K562 (cell line): ENCODE measurements at regions not wholly inside any gene's neighbourhood (a gene's known extent, or its start where the extent isn't known, plus 50 kb on each side); places are given as distances from the start of the nearest gene placed in this dataset.

Source experiments
- ATAC-seq: fragments of 200-7000 bp; cut with Tn5 transposase; 3 replicates; pipeline ENCODE4 v1.9.1; 2020; ENCODE audit warnings: moderate library complexity
- BruUV-seq: library from RNA; stranded (reverse); fragments of 400-500 nt; replicated peaks from 2 replicates; lab custom pipeline; 2021; lab: Mats Ljungman, UMichigan
- CTCF ChIA-PET: fragments of 300-600 bp; formaldehyde crosslinking; extraction: SDS; loops from one replicate; lab custom pipeline; 2021; ENCODE audit warnings: low intra/inter-chr PET ratio; lab: Yijun Ruan, JAX
- POLR2A ChIA-PET: fragments of 300-600, 350-650 bp; sonication (Branson Sonifier 250); formaldehyde crosslinking; extraction: SDS; loops from one replicate; lab custom pipeline; 2021; ENCODE audit warnings: antibody characterized with exemption, inconsistent platforms; lab: Yijun Ruan, JAX
- DNase-seq, 4 experiments: peaks; one replicate each; pipeline versions ENCODE4 v3.0.0 to v3.0.0-alpha.2; 2011 to 2018; ENCODE audit warnings: low spot score in 3 of 4, mixed read lengths in 3 of 4; ENCODE audit errors: extremely low read depth in 1 of 4
- FAIRE-seq: peaks from 2 replicates; lab custom pipeline; 2011; peaks lifted over from hg19 to GRCh38; lab: Jason Lieb, UNC
- H2AFZ ChIP-seq: 2 replicates; pipeline ENCODE4 v1.6.0; 2011; ENCODE audit warnings: low read depth, low read length, control low read depth, inconsistent platforms
- H3K27ac ChIP-seq: fragments of 200-600 bp; 3 replicates; pipeline ENCODE4 v1.8.0; 2011; ENCODE audit warnings: low read depth, mild to moderate bottlenecking, control low read depth, inconsistent platforms, low read length, moderate library complexity, mixed read lengths; ENCODE audit errors: extremely low read depth
- H3K27me3 ChIP-seq, 2 experiments: fragments of 300-600 bp in 1 of 2; 2 replicates in 1 of 2; 3 replicates in 1 of 2; pipeline versions ENCODE4 v1.6.0 to v1.8.0; 2011; ENCODE audit warnings: inconsistent platforms in 2 of 2, low read length in 2 of 2, mild to moderate bottlenecking in 1 of 2, mixed read lengths in 1 of 2, moderate library complexity in 1 of 2; ENCODE audit not compliant: control insufficient read depth in 2 of 2, insufficient read depth in 2 of 2
- H3K36me3 ChIP-seq: fragments of 300-600 bp; 3 replicates; pipeline ENCODE4 v1.8.0; 2011; ENCODE audit warnings: mild to moderate bottlenecking, low read length, inconsistent platforms; ENCODE audit not compliant: control insufficient read depth, insufficient read depth
- H3K4me1 ChIP-seq, 2 experiments: fragments of 200-600 bp in 1 of 2; replicated peaks in 1 of 2; 2 replicates in 1 of 2; 3 replicates in 1 of 2; pipeline versions ENCODE4 v1.5.1 to v1.8.0; 2011; ENCODE audit warnings: inconsistent platforms in 2 of 2, low read length in 2 of 2, mild to moderate bottlenecking in 1 of 2, mixed read lengths in 1 of 2, moderate library complexity in 1 of 2; ENCODE audit not compliant: control insufficient read depth in 2 of 2, insufficient read depth in 2 of 2
- H3K4me2 ChIP-seq: 2 replicates; pipeline ENCODE4 v1.6.1; 2011; ENCODE audit warnings: low read length, control low read depth, inconsistent platforms, mixed read lengths; ENCODE audit not compliant: insufficient read depth
- H3K4me3 ChIP-seq: fragments of 200-600 bp; sonication (generic), shearing (Covaris generic); 2 replicates; pipeline ENCODE4 v1.5.1; 2016; ENCODE audit warnings: control low read depth, inconsistent platforms
- H3K79me2 ChIP-seq: fragments of 200-600 bp; 3 replicates; pipeline ENCODE4 v1.8.0; 2011; ENCODE audit warnings: low read length, inconsistent platforms; ENCODE audit not compliant: control insufficient read depth, insufficient read depth
- H3K9ac ChIP-seq, 2 experiments: 2 replicates each; pipeline versions ENCODE4 v1.6.0 to v1.6.1; 2011; ENCODE audit warnings: low read depth in 2 of 2, low read length in 2 of 2, control low read depth in 1 of 2, inconsistent platforms in 1 of 2, mild to moderate bottlenecking in 1 of 2, mixed read lengths in 1 of 2; ENCODE audit not compliant: insufficient read depth in 1 of 2
- H3K9me1 ChIP-seq: one replicate; pipeline ENCODE4 v1.6.0; 2011; ENCODE audit warnings: inconsistent platforms, mild to moderate bottlenecking, low read length, moderate library complexity; ENCODE audit not compliant: control insufficient read depth, insufficient read depth
- H3K9me3 ChIP-seq: replicated peaks from 2 replicates; pipeline ENCODE4 v1.5.1; 2011; ENCODE audit warnings: low read depth, low read length, inconsistent platforms; ENCODE audit not compliant: control insufficient read depth, insufficient read depth
- H4K20me1 ChIP-seq: replicated peaks from 2 replicates; pipeline ENCODE4 v1.6.1; 2011; ENCODE audit warnings: low read length, inconsistent platforms, mixed read lengths; ENCODE audit not compliant: control insufficient read depth, insufficient read depth
- SRF ChIP-seq, 2 experiments: fragments of 250-450, 450-650 bp in 1 of 2; sonication (Bioruptor Pico) in 1 of 2; sonication (generic) in 1 of 2; formaldehyde crosslinking; IDR thresholded peaks; 2 replicates each; pipeline versions ENCODE4 v1.5.0 to v1.5.1; 2020 to 2022; ENCODE audit warnings: mild to moderate bottlenecking in 1 of 2, missing genetic modification reagents in 1 of 2
- U2AF1 ChIP-seq: fragments of 200-400 bp; formaldehyde crosslinking; optimal IDR thresholded peaks from 2 replicates; pipeline ENCODE3; 2017; ENCODE audit warnings: mild to moderate bottlenecking, low read depth, low read length, moderate library complexity
- WGBS: fragments of 100-300 bp; shearing (Covaris generic); methylation state at CpG from one replicate; pipeline ENCODE4 v1.1.6; 2016; ENCODE audit warnings: low coverage, mixed read lengths; ENCODE audit not compliant: insufficient coverage; ENCODE audit errors: missing lambda C conversion rate; 5-methylcytosine and 5-hydroxymethylcytosine counted together
- in situ Hi-C: fragments of 300-500 bp; cut with MboI; formaldehyde crosslinking; loops from 4 replicates; pipeline ENCODE4 v1.15.0; 2018; ENCODE audit warnings: inconsistent platforms, mixed read lengths
- intact Hi-C: fragments of 100-400 bp; cut with micrococcal nuclease; formaldehyde crosslinking; loops from 2 replicates; pipeline ENCODE4 v1.14.2; 2022
- TF ChIP-seq, protein P1 (sequence below): fragments of 250-450 bp; sonication (Bioruptor Pico); IDR thresholded peaks from 2 replicates; pipeline ENCODE4 v1.8.0; 2021; ENCODE audit warnings: moderate library complexity, mild to moderate bottlenecking, inconsistent platforms

DNA sequence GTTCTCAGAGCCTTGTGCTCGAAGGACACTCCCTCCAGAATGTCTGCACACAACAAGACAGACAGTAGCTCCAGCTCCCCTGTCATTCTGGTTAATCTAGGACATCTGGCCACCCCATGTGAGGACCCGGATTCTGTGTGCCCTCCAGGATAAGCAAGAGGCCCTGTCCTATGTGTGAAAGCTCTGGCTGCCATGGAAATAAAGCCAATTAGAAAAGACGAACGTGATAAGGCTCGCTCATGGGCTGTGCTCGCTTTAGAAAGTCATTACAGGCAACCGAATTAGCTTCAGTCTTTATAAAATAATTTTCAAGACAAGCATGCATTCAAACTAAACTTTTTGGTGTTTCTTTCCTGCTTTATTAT is 263.4 kb downstream of the INHBA start:
- TF ChIP-seq, protein P1, sequence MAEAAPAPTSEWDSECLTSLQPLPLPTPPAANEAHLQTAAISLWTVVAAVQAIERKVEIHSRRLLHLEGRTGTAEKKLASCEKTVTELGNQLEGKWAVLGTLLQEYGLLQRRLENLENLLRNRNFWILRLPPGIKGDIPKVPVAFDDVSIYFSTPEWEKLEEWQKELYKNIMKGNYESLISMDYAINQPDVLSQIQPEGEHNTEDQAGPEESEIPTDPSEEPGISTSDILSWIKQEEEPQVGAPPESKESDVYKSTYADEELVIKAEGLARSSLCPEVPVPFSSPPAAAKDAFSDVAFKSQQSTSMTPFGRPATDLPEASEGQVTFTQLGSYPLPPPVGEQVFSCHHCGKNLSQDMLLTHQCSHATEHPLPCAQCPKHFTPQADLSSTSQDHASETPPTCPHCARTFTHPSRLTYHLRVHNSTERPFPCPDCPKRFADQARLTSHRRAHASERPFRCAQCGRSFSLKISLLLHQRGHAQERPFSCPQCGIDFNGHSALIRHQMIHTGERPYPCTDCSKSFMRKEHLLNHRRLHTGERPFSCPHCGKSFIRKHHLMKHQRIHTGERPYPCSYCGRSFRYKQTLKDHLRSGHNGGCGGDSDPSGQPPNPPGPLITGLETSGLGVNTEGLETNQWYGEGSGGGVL (CRISPR knock-in tag): no peak
- TF ChIP-seq SRF (CRISPR knock-in tag; IDR thresholded peaks at IDR 0.05): no peak
- no peak for TF ChIP-seq U2AF1
- Histone ChIP-seq H3K27me3 (no peaks in the 10 kb centered on the region), H3K79me2 (no peaks in the 10 kb centered on the region), H3K9ac (no peak overlapping the region), H4K20me1 (no peaks in the 10 kb centered on the region), H3K4me3 (no peak overlapping the region), H3K4me2 (no peak overlapping the region), H2AFZ (no peak overlapping the region), H3K9me1 (no peaks in the 10 kb centered on the region), H3K36me3 (no peaks in the 10 kb centered on the region), H3K9me3 (no peaks in the 10 kb centered on the region; the same call in 1 of the 2 replicates), H3K27ac (no peak overlapping the region), H3K4me1 (no peaks in the 10 kb centered on the region)
- POLR2A ChIA-PET: no interaction called here
- in situ Hi-C loops (no loop called here), intact Hi-C loops (no loop called here)
- FAIRE-seq (no peak), ATAC-seq (no peak), DNase-seq (no peak)
- WGBS: 0% methylated on average over 7 of the region's 7 CpGs
- no TSS peak for BruUV-seq
- CTCF ChIA-PET: no interaction called here
